ENCODE measurements at regions not wholly inside any gene's neighbourhood (a gene's known extent, or its start where the extent isn't known, plus 50 kb on each side); places are given as distances from the start of the nearest gene placed in this dataset.

- TF ChIP-seq POLR2A (IDR thresholded peaks at IDR 0.05) (no peak), CTCF (IDR thresholded peaks at IDR 0.05) (no peak)
Measured at GRCh38 chr3:144257381-144257780, 285.8 kb downstream of the DIPK2A start.

Data from lower leg skin (tissue), 3 donors.